ENCODE measurements at regions not wholly inside any gene's neighbourhood (a gene's known extent, or its start where the extent isn't known, plus 50 kb on each side); places are given as distances from the start of the nearest gene placed in this dataset.
"Not testable (repeated sequence)": the region's sequence is repeated elsewhere in the genome, so short reads cannot be mapped to it uniquely, and the experiment has no call there.

DNA sequence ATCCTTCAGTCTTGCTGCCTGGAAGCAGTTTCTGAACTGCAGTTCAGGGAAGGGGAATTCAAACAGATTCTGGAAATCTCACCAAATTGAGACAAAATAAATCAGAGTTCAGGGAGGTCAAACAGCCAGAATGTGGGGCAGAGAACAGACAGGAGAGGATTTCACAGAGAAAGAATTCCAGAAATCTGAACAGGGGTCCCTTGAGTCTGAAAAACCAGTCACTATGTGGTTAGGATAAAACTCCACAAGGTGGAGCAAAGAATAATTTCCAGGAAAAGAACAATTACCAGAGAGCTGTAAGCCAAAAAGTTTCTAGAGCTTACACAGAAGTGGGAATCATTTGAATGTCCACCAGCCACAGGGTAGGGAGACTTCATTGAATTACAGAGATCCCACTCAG lies 84.7 kb downstream of the URB2 start:
- no peak for DNase-seq (ENCODE audit: low spot score)

- DNase-seq (ENCODE audit: low spot score) = no peak
Observed at GRCh38 chr1:229714306-229714705, 88.3 kb downstream of the URB2 start.

DNA sequence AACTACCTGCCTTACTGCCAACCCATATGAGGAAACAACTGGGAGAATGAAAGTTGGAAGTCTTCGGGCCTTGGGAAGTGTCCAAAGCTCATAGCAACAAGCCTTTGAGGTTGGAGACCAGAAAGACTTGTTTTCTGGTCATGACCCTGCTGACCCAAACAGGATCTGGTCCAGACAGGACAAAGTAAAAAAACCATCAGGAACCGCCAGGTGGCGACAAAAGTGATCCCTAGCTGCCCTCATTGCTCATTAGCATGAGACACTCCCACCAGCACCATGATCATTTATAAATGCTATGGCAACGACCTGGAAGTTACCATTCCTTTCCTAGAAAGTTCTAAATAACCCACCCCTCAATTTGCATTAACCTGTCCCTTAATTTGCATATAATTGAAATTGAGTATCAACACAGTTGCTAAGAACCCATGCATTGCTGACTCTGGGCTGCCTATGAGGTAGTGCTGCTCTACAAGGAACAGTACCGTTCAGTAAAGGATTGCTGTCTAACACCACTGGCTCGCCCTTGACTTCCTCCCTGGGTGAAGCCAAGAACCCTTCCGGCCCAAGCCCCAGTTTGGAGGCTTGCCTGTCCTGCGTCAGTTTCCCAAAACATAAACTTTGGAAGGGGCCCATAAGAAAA lies 89.0 kb downstream of the URB2 start:
- DNase-seq (ENCODE audit: low spot score) = no peak

DNA sequence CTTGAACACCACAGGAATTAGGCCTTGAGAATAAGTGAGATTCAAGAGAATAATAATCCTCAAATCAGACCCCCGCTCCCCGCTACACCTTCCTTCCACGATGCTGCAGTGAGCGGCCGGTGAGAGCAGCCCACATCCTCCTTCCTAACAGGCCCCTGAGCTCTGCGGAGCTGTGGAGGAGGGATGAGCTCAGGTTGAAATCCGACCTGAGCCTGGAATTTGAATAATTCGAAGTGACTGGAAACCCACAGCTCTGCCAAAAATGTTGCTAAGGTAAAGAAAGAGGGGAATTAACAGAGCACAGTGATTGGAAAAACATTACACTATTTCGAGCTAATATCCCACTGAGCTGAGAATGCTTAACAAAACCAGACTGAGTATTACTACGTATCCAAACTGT lies 90.0 kb downstream of the URB2 start:
- DNase-seq (ENCODE audit: low spot score) = no peak

DNA sequence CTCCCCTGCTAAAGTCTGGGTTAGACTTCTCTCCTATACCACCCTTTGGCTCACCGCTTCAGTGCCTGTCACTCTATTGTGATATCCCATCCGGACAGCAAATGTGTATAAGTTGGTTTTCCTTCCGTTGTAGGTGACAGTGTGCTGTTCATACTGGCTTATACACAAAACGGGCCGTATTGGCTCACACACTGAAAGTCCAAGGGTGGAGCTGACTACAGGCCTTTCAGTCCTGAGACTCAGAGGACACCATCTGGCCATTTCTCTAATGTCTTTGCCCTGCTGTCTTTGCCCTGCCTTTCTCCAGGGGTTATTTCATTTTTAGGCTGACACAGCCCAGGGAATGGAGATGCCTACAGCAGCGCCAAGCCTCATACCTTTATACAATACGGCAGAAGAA lies 90.7 kb downstream of the URB2 start:
- DNase-seq (ENCODE audit: low spot score) = no peak

- no peak for DNase-seq (ENCODE audit: low spot score)
Observed at GRCh38 chr1:229717786-229718576, 91.9 kb downstream of the URB2 start.

GRCh38 chr1:229726061-229726460 lies 100.0 kb downstream of the URB2 start:
- DNase-seq (ENCODE audit: low spot score) = no peak

- no peak for DNase-seq (ENCODE audit: low spot score)
Observed at GRCh38 chr1:229729916-229730315, 103.9 kb downstream of the URB2 start.

DNA sequence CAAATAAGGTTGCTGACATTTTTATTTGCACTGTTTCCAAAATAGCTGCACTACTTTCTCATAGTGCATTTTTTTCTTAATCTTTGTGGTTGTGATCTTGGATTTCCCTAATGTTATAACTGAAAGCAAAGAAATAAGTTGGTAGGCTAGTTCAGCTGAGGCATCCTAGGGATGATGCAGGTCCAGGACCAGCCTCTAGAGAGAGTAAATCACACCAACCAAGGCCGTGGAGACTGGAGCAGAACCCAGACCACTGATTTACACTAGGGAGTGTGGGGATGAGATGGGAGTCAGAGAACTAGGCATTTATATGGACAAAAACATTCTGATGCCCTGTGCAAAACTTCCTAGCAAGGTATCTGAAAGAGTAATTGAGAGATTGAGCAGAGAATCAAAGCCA lies 104.5 kb downstream of the URB2 start:
- no peak for DNase-seq (ENCODE audit: low spot score)

DNA sequence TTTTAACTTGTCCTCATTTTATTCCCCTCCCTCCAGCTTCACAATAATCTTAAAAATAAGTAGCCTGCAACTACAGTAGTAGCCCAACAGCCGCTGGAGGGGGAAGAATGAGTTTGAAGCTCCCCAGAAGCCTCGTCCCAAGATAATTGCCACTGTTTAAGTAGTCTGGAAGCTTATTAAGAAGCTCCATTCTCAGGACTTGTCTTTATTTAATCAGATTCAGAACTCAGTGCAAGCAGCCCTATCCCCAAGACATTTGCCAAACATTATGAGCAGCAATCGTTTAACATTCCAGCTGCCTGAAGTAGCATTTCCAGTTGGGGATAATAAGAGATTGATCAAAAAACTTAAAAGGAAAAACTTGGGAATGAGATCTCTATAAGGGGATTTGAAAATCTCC lies 106.0 kb downstream of the URB2 start:
- DNase-seq (ENCODE audit: low spot score) = no peak

DNA sequence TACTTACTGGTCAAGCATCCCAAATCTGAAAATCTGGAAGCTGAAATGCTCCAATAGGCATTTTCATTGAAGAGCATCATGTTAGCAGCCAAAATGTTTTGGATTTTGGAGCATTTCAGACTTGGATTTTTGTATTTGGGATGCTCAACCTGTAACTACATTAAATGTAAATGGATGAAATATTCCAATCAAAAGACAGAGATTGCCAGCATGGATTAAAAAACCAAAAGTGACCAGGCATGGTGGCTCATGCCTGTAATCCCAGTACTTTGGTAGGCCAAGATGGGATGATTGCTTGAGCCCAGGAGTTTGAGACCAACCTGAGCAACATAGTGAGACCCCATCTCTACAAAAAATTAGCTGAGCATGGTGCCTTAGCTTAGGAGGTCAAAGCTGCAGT lies 110.3 kb downstream of the URB2 start:
- no peak for DNase-seq (ENCODE audit: low spot score)

DNA sequence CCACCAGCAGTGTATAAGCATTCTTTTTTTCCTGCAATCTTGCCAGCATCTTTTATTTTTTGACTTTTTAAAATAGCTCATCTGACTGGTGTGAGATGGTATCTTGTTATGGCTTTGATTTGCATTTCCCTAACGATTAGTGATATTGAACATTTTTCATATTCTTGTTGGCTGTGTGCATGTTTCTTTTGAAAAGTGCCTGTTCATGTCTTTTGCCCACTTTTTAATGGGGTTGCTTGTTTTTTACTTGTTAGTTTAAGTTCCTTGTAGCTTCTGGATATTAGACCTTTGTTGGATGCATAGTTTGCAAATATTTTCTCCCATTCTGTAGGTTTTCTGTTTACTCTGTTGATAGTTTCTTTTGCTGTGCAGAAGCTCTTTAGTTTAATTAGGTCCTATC lies 116.6 kb downstream of the URB2 start:
- not testable (repeated sequence) for DNase-seq (ENCODE audit: low spot score)

GRCh38 chr1:229749992-229750391 lies 123.9 kb downstream of the URB2 start:
- DNase-seq (ENCODE audit: low spot score) = no peak

GRCh38 chr1:229751610-229752009 lies 125.6 kb downstream of the URB2 start:
- DNase-seq (ENCODE audit: low spot score) = no peak

- no peak for DNase-seq (ENCODE audit: low spot score)
Observed at GRCh38 chr1:229752679-229753078, 126.6 kb downstream of the URB2 start.

GRCh38 chr1:229753764-229754551 lies 127.9 kb downstream of the URB2 start:
- no peak for DNase-seq (ENCODE audit: low spot score)

DNA sequence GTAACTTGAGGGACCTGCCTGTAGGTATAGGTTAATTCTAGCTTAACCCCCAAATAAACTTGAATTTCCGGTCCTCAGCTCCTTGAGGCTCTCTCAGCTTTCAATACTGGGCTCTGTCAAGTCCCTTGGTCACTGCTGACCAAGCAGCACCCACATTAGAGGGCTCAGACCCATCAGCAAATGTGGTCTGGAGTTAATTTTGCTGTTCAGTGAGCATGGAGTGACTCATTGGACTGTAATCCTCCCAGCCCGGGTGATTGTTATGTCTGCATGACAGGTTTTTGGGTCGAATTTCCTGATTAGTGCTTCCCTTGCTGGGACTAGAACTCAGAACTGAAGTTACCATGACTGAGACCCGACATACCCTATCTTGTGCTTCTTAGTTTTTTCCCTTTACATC lies 130.6 kb downstream of the URB2 start:
- no peak for DNase-seq (ENCODE audit: low spot score)

GRCh38 chr1:229757226-229757625 lies 131.2 kb downstream of the URB2 start:
- no peak for DNase-seq (ENCODE audit: low spot score)

- DNase-seq (ENCODE audit: low spot score) = no peak
Observed at GRCh38 chr1:229758101-229759036, 132.3 kb downstream of the URB2 start.

- no peak for DNase-seq (ENCODE audit: low spot score)
Observed at GRCh38 chr1:229759037-229759435, 133.0 kb downstream of the URB2 start.

- no peak for DNase-seq (ENCODE audit: low spot score)
Observed at GRCh38 chr1:229759586-229759985, 133.5 kb downstream of the URB2 start.

- DNase-seq (ENCODE audit: low spot score) = no peak
Observed at GRCh38 chr1:229760478-229760996, 134.5 kb downstream of the URB2 start.
